Chondrocyte (in vitro differentiated cells): ENCODE measurements at regions not wholly inside any gene's neighbourhood (a gene's known extent, or its start where the extent isn't known, plus 50 kb on each side); places are given as distances from the start of the nearest gene placed in this dataset.
"Not testable (repeated sequence)": the region's sequence is repeated elsewhere in the genome, so short reads cannot be mapped to it uniquely, and the experiment has no call there.

ENCODE experiments used
- DNase-seq: peaks from one replicate; pipeline ENCODE4 v3.0.0; 2021; ENCODE audit warnings: mixed read lengths, low spot score
- H3K27ac Mint-ChIP-seq: one replicate; pipeline ENCODE4 v1.8.0; 2021; ENCODE audit warnings: mild to moderate bottlenecking, moderate library complexity, mixed read lengths; ENCODE audit not compliant: unreplicated experiment
- H3K27me3 Mint-ChIP-seq: 2 replicates; pipeline ENCODE4 v1.8.0; 2021; ENCODE audit warnings: low read depth, mixed read lengths
- H3K36me3 Mint-ChIP-seq: 2 replicates; pipeline ENCODE4 v1.8.0; 2021; ENCODE audit warnings: low read depth, mixed read lengths
- H3K4me1 Mint-ChIP-seq: 2 replicates; pipeline ENCODE4 v1.8.0; 2021; ENCODE audit warnings: low read depth, mild to moderate bottlenecking, mixed read lengths
- H3K4me3 Mint-ChIP-seq: one replicate; pipeline ENCODE4 v1.8.0; 2021; ENCODE audit warnings: mild to moderate bottlenecking, moderate library complexity, mixed read lengths; ENCODE audit not compliant: unreplicated experiment
- H3K9me3 Mint-ChIP-seq: 2 replicates; pipeline ENCODE4 v1.8.0; 2021; ENCODE audit warnings: low read depth, mixed read lengths
- TF ChIP-seq, protein P1 (sequence below): fragments of 200-600 bp; sonication (generic); IDR thresholded peaks from 2 replicates; pipeline ENCODE4 v1.5.0; 2021; ENCODE audit warnings: antibody characterized with exemption, mild to moderate bottlenecking, moderate library complexity

GRCh38 chr21:14632359-14632758 is 86.2 kb upstream of the SAMSN1 start:
- no peak for DNase-seq
- H3K9me3 Mint-ChIP-seq = peaks cover 21% of the 10 kb centered on the region
- H3K36me3 Mint-ChIP-seq = no peaks in the 10 kb centered on the region
- no peak overlapping the region for H3K4me3 Mint-ChIP-seq
- TF ChIP-seq, protein P1, sequence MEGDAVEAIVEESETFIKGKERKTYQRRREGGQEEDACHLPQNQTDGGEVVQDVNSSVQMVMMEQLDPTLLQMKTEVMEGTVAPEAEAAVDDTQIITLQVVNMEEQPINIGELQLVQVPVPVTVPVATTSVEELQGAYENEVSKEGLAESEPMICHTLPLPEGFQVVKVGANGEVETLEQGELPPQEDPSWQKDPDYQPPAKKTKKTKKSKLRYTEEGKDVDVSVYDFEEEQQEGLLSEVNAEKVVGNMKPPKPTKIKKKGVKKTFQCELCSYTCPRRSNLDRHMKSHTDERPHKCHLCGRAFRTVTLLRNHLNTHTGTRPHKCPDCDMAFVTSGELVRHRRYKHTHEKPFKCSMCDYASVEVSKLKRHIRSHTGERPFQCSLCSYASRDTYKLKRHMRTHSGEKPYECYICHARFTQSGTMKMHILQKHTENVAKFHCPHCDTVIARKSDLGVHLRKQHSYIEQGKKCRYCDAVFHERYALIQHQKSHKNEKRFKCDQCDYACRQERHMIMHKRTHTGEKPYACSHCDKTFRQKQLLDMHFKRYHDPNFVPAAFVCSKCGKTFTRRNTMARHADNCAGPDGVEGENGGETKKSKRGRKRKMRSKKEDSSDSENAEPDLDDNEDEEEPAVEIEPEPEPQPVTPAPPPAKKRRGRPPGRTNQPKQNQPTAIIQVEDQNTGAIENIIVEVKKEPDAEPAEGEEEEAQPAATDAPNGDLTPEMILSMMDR = no peak
- no peak overlapping the region for H3K27ac Mint-ChIP-seq
- no peaks in the 10 kb centered on the region for H3K27me3 Mint-ChIP-seq
- H3K4me1 Mint-ChIP-seq = no peaks in the 10 kb centered on the region

DNA sequence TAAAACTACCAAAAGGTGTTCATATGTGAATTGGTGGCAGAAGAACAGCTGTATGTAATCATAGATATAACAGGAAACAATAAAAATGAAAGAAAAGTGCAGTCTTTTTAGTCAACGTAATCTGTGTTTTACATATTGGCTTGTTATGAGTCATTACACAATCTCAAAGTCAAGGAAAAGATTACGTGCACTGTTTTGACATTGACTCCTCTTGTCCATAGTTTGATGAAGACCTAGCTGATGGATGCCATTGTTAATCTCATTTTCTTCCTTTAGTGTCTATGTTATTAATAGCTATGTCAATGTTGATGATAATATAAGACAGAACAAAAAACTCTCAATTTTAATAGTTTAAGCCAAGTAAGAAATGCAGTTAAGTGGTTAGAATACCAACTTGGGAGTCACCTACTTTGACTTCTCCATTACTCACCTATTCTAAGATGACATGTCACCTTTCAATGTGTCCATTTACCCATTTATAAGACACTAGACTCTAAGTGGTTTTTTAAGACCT is 84.5 kb upstream of the SAMSN1 start:
- no peaks in the 10 kb centered on the region for H3K4me1 Mint-ChIP-seq
- no peak overlapping the region for H3K27ac Mint-ChIP-seq
- TF ChIP-seq, protein P1 = no peak
- DNase-seq = no peak
- no peaks in the 10 kb centered on the region for H3K36me3 Mint-ChIP-seq
- H3K27me3 Mint-ChIP-seq = no peaks in the 10 kb centered on the region
- peaks cover 24% of the 10 kb centered on the region for H3K9me3 Mint-ChIP-seq
- H3K4me3 Mint-ChIP-seq = no peak overlapping the region

GRCh38 chr21:14629461-14629860 is 83.3 kb upstream of the SAMSN1 start:
- Mint-ChIP-seq H3K4me1 (no peaks in the 10 kb centered on the region), H3K27ac (no peak overlapping the region), H3K9me3 (peaks cover 26% of the 10 kb centered on the region), H3K27me3 (no peaks in the 10 kb centered on the region), H3K36me3 (no peaks in the 10 kb centered on the region), H3K4me3 (no peak overlapping the region)
- TF ChIP-seq, protein P1 = no peak
- no peak for DNase-seq

- peaks cover 30% of the 10 kb centered on the region for H3K9me3 Mint-ChIP-seq
- H3K4me3 Mint-ChIP-seq, H3K36me3 Mint-ChIP-seq, H3K4me1 Mint-ChIP-seq, H3K27ac Mint-ChIP-seq, H3K27me3 Mint-ChIP-seq, DNase-seq: not testable (repeated sequence)
Measured at GRCh38 chr21:14623079-14623478, 77.0 kb upstream of the SAMSN1 start.

GRCh38 chr21:14620152-14620551 is 74.0 kb upstream of the SAMSN1 start:
- Mint-ChIP-seq H3K9me3 (peaks cover 18% of the 10 kb centered on the region), H3K4me1 (no peaks in the 10 kb centered on the region), H3K27ac (no peak overlapping the region), H3K27me3 (no peaks in the 10 kb centered on the region), H3K4me3 (no peak overlapping the region), H3K36me3 (no peaks in the 10 kb centered on the region)
- TF ChIP-seq, protein P1 = no peak
- DNase-seq = no peak

DNA sequence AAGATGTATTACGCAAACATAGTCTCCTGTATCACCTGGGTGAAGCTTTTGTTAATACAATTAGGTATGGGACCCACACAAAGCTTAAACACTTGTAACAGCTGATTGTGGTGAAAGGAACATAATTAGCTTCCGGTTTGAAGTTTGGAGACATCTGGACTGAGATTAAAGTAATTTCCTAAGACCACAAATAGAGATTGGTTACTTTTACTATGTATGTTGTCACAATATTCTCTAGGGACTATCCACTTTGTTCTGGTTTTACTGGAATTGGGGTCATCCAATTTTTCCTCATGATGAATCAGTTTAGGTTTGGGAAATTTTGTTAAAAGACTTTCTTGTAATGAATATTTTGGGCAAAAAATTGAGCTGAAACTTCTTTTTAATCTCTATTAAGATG is 71.8 kb upstream of the SAMSN1 start:
- H3K9me3 Mint-ChIP-seq = peaks cover 5% of the 10 kb centered on the region
- no peak overlapping the region for H3K4me3 Mint-ChIP-seq
- no peak overlapping the region for H3K27ac Mint-ChIP-seq
- H3K36me3 Mint-ChIP-seq = no peaks in the 10 kb centered on the region
- no peaks in the 10 kb centered on the region for H3K4me1 Mint-ChIP-seq
- TF ChIP-seq, protein P1 = no peak
- no peak for DNase-seq
- H3K27me3 Mint-ChIP-seq = no peaks in the 10 kb centered on the region
